Gastrocnemius medialis (tissue), 4 donors: ENCODE measurements at regions not wholly inside any gene's neighbourhood (a gene's known extent, or its start where the extent isn't known, plus 50 kb on each side); places are given as distances from the start of the nearest gene placed in this dataset.

Experiments
- ATAC-seq, 2 donors: fragments of 150-250 bp; one replicate each; pipeline ENCODE4 v1.9.1; 2016
- DNase-seq, 2 donors: peaks; one replicate each; pipeline ENCODE4 v3.0.0-alpha.2; 2019
- H3K27ac ChIP-seq, 4 donors: fragments of 200-600 bp; sonication (generic); 1 replicate in 1 of 4; 2 replicates in 3 of 4; pipeline ENCODE4 v1.5.1; 2016 to 2018; ENCODE audit warnings: mild to moderate bottlenecking in 2 of 4, moderate library complexity in 1 of 4
- H3K27me3 ChIP-seq, 3 donors: fragments of 200-600 bp; sonication (generic) in 2 of 3; 1 replicate in 1 of 3; 2 replicates in 2 of 3; pipeline versions ENCODE4 v1.5.1 to v1.6.0; 2016 to 2019; ENCODE audit warnings: mild to moderate bottlenecking in 1 of 3, moderate library complexity in 1 of 3
- H3K36me3 ChIP-seq, 2 donors: fragments of 200-600 bp; sonication (generic) in 1 of 2; one replicate each; pipeline ENCODE4 v1.5.1; 2017 to 2018
- H3K4me1 ChIP-seq, 2 donors: fragments of 200-600 bp; sonication (generic) in 1 of 2; one replicate each; pipeline ENCODE4 v1.5.1; 2016 to 2017; ENCODE audit warnings: mild to moderate bottlenecking in 2 of 2
- H3K4me3 ChIP-seq, 4 donors: fragments of 200-600 bp; sonication (generic) in 3 of 4; 1 replicate in 1 of 4; 2 replicates in 3 of 4; pipeline ENCODE4 v1.5.1; 2016 to 2019; ENCODE audit warnings: mild to moderate bottlenecking in 2 of 4
- H3K9me3 ChIP-seq, 3 donors: fragments of 200-600 bp; sonication (generic) in 2 of 3; 1 replicate in 1 of 3; 2 replicates in 2 of 3; pipeline ENCODE4 v1.5.1; 2016 to 2019
- CTCF ChIP-seq, 5 experiments: fragments of 450-650 bp in 3 of 5; fragments of 200-600 bp in 2 of 5; sonication (generic) in 2 of 5; IDR thresholded peaks in 4 of 5; conservative IDR thresholded peaks in 1 of 5; 1 replicate in 4 of 5; 2 replicates in 1 of 5; pipeline ENCODE4 v1.5.1; 2016 to 2019; ENCODE audit warnings: antibody characterized with exemption in 5 of 5, mild to moderate bottlenecking in 3 of 5, moderate library complexity in 3 of 5
- POLR2A ChIP-seq, 2 donors: fragments of 450-650 bp; IDR thresholded peaks; one replicate each; pipeline ENCODE4 v1.6.1; 2017; ENCODE audit warnings: antibody characterized with exemption in 2 of 2, mild to moderate bottlenecking in 2 of 2, moderate library complexity in 2 of 2
- in situ Hi-C, 4 donors: fragments of 200-750 bp; cut with MboI; loops; one replicate each; pipeline versions ENCODE4 v1.15.0 to v1.8.0; 2017; ENCODE audit warnings: low sequenced_read_pairs in 4 of 4
- intact Hi-C: fragments of 100-400 bp; cut with DNase I; formaldehyde crosslinking; loops from one replicate; pipeline ENCODE4 v1.15.1; 2023; ENCODE audit warnings: low total_unique reads

- TF ChIP-seq CTCF (IDR thresholded peaks at IDR 0.05 in 4 of 5, conservative IDR thresholded peaks at IDR 0.05 in 1 of 5), result no peak
- TF ChIP-seq POLR2A (IDR thresholded peaks at IDR 0.05), result no peak
- intact Hi-C loops, result no loop called here
Measured at GRCh38 chr14:98835825-98836100, 436.2 kb downstream of the BCL11B start.

GRCh38 chr14:98840091-98840490, 431.9 kb downstream of the BCL11B start:
- Histone ChIP-seq H3K27me3 (no peaks in the 10 kb centered on the region), H3K27ac (no peak overlapping the region), H3K36me3 (no peaks in the 10 kb centered on the region), H3K9me3 (no peaks in the 10 kb centered on the region), H3K4me1 (no peaks in the 10 kb centered on the region), H3K4me3 (no peak overlapping the region)
- in situ Hi-C loops (no loop called here), intact Hi-C loops (no loop called here)
- ATAC-seq, result no peak
- DNase-seq, result no peak
- TF ChIP-seq POLR2A (IDR thresholded peaks at IDR 0.05) (no peak), CTCF (IDR thresholded peaks at IDR 0.05 in 4 of 5, conservative IDR thresholded peaks at IDR 0.05 in 1 of 5) (no peak)

More at GRCh38 chr14:98835825-98836100, 436.2 kb downstream of the BCL11B start:
- Histone ChIP-seq H3K27me3 (no peaks in the 10 kb centered on the region), H3K9me3 (no peaks in the 10 kb centered on the region), H3K27ac (no peak overlapping the region), H3K4me1 (no peaks in the 10 kb centered on the region), H3K4me3 (no peak overlapping the region), H3K36me3 (no peaks in the 10 kb centered on the region)
- in situ Hi-C loops, result no loop called here
- DNase-seq, result no peak
- no peak for ATAC-seq

GRCh38 chr14:98840511-98840910, 431.5 kb downstream of the BCL11B start:
- DNase-seq (no peak), ATAC-seq (no peak)
- H3K36me3 ChIP-seq, result no peaks in the 10 kb centered on the region
- no peak for TF ChIP-seq POLR2A (IDR thresholded peaks at IDR 0.05)
- TF ChIP-seq CTCF (IDR thresholded peaks at IDR 0.05 in 4 of 5, conservative IDR thresholded peaks at IDR 0.05 in 1 of 5), result no peak
- no peaks in the 10 kb centered on the region for H3K4me1 ChIP-seq
- no peaks in the 10 kb centered on the region for H3K27me3 ChIP-seq
- no peak overlapping the region for H3K27ac ChIP-seq
- intact Hi-C loops, result no loop called here
- H3K4me3 ChIP-seq, result no peak overlapping the region
- in situ Hi-C loops, result no loop called here
- no peaks in the 10 kb centered on the region for H3K9me3 ChIP-seq

GRCh38 chr14:98844456-98844855, 427.5 kb downstream of the BCL11B start:
- intact Hi-C loops, result no loop called here
- Histone ChIP-seq H3K4me1 (no peaks in the 10 kb centered on the region), H3K4me3 (no peak overlapping the region), H3K27me3 (no peaks in the 10 kb centered on the region), H3K36me3 (no peaks in the 10 kb centered on the region), H3K27ac (no peak overlapping the region), H3K9me3 (no peaks in the 10 kb centered on the region)
- ATAC-seq, result no peak
- no peak for TF ChIP-seq CTCF (IDR thresholded peaks at IDR 0.05 in 4 of 5, conservative IDR thresholded peaks at IDR 0.05 in 1 of 5)
- no peak for TF ChIP-seq POLR2A (IDR thresholded peaks at IDR 0.05)
- no peak for DNase-seq
- in situ Hi-C loops, result no loop called here
